Skeletal muscle tissue (tissue), 1 donor: ENCODE measurements at regions not wholly inside any gene's neighbourhood (a gene's known extent, or its start where the extent isn't known, plus 50 kb on each side); places are given as distances from the start of the nearest gene placed in this dataset. TPM values are rescaled to one million over a fixed set of nuclear protein-coding genes. Genes with fewer than 3 reads are reported as not detected.

Source experiments
- small RNA-seq: library from RNA; depleted of rRNA; stranded (forward); fragments of <200 nt; gene quantifications from one replicate; pipeline ENCODE3, GENCODE V24; 2014

Small RNAs in the stretch of these regions (small RNA-seq; reads per million reads assigned to genes)
- not detected for gene RF00096
